GM12878 (cell line): ENCODE measurements at regions not wholly inside any gene's neighbourhood (a gene's known extent, or its start where the extent isn't known, plus 50 kb on each side); places are given as distances from the start of the nearest gene placed in this dataset.

Source experiments
- EP300 ChIP-seq, 2 experiments: fragments of 150-350 bp in 1 of 2; IDR thresholded peaks; 2 replicates each; pipeline ENCODE4 v1.6.1; 2011 to 2012; ENCODE audit warnings: low read depth in 2 of 2, low read length in 2 of 2, borderline replicate concordance in 1 of 2, improper control_type of control experiment in 1 of 2, inconsistent platforms in 1 of 2; ENCODE audit not compliant: control insufficient read depth in 1 of 2
- JUNB ChIP-seq: IDR thresholded peaks from 2 replicates; pipeline ENCODE4 v1.6.1; 2016; ENCODE audit warnings: antibody characterized with exemption, mild to moderate bottlenecking
- NBN ChIP-seq: fragments of 450-650 bp; IDR thresholded peaks from 2 replicates; pipeline ENCODE4 v1.6.1; 2016
- TARDBP ChIP-seq: IDR thresholded peaks from 2 replicates; pipeline ENCODE4 v1.6.1; 2016; ENCODE audit warnings: borderline replicate concordance

DNA sequence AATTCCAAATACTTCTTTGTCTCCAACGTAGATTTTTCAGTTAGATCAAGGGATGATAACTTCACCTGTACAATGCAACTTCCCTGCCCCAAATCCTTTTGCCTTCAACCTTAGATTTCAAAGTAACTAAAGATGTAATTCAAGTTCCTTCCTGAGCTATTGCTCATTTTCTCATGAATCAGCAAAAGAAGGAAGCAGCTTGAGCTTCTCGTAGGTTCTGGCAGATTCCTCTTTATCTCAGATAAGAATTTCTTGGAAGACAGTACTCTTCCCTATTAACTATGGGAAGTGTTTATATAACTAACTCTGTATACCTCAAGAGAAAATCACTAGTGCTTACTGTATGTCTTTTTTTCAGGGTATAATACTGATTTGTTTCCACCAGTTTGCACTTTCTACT is 203.8 kb downstream of the RASSF9 start:
- TF ChIP-seq EP300 (IDR thresholded peaks at IDR 0.05; ENCODE audit: borderline replicate concordance in 1 of 2, control insufficient read depth in 1 of 2, low read depth in 2 of 2, low read length in 2 of 2) (no peak), JUNB (no peak), TARDBP (no peak), NBN (no peak)
